H1 (cell line): ENCODE measurements at regions not wholly inside any gene's neighbourhood (a gene's known extent, or its start where the extent isn't known, plus 50 kb on each side); places are given as distances from the start of the nearest gene placed in this dataset.

Source experiments
- CTCF ChIA-PET: fragments of 300-600 bp; sonication (Branson Sonifier 250); formaldehyde crosslinking; loops from one replicate; lab custom pipeline; 2021; ENCODE audit not compliant: partially characterized antibody; lab: Charles Lee
- POLR2A ChIA-PET: fragments of 300-600 bp; sonication (Branson Sonifier 250); formaldehyde crosslinking; loops from one replicate; lab custom pipeline; 2021; ENCODE audit warnings: inconsistent platforms; ENCODE audit not compliant: partially characterized antibody; lab: Charles Lee
- DNase-seq, 2 experiments: peaks; one replicate each; pipeline versions ENCODE4 v3.0.0 to v3.0.0-alpha.2; 2010 to 2022; ENCODE audit warnings: low spot score in 2 of 2, low read depth in 1 of 2, mixed read lengths in 1 of 2
- FAIRE-seq: peaks from 2 replicates; lab custom pipeline; 2011; peaks lifted over from hg19 to GRCh38; lab: Jason Lieb, UNC
- H2AFZ ChIP-seq: 2 replicates; pipeline ENCODE4 v1.8.1; 2012; ENCODE audit warnings: low read length, inconsistent platforms
- H2AK5ac ChIP-seq: 2 replicates; pipeline ENCODE4 v1.6.1; 2013; ENCODE audit warnings: low read depth, low read length
- H2BK120ac ChIP-seq: replicated peaks from 2 replicates; pipeline ENCODE3; 2013; ENCODE audit warnings: low read depth, low read length, inconsistent platforms
- H2BK12ac ChIP-seq: 2 replicates; pipeline ENCODE4 v1.6.1; 2013; ENCODE audit warnings: low read depth, low read length
- H2BK15ac ChIP-seq: 2 replicates; pipeline ENCODE4 v1.6.1; 2013; ENCODE audit warnings: low read length
- H2BK20ac ChIP-seq: 2 replicates; pipeline ENCODE4 v1.6.1; 2013; ENCODE audit warnings: low read length
- H2BK5ac ChIP-seq: 2 replicates; pipeline ENCODE4 v1.6.1; 2013; ENCODE audit warnings: low read depth, low read length
- H3K14ac ChIP-seq: 2 replicates; pipeline ENCODE4 v1.6.1; 2013; ENCODE audit warnings: inconsistent platforms; ENCODE audit not compliant: insufficient read length
- H3K18ac ChIP-seq: 2 replicates; pipeline ENCODE4 v1.6.1; 2013; ENCODE audit warnings: low read length; ENCODE audit errors: extremely low read depth
- H3K23ac ChIP-seq: 2 replicates; pipeline ENCODE4 v1.6.1; 2013; ENCODE audit warnings: inconsistent platforms; ENCODE audit not compliant: insufficient read length
- H3K23me2 ChIP-seq: 2 replicates; pipeline ENCODE4 v1.6.1; 2013; ENCODE audit warnings: low read depth, low read length
- H3K27ac ChIP-seq: 2 replicates; pipeline ENCODE4 v1.6.1; 2011; ENCODE audit warnings: low read depth, low read length, inconsistent platforms
- H3K27me3 ChIP-seq, 4 experiments: replicated peaks in 1 of 4; 1 replicate in 1 of 4; 2 replicates in 3 of 4; pipeline versions ENCODE4 v1.6.1 to v1.8.1; 2011 to 2013; ENCODE audit warnings: low read length in 3 of 4, mild to moderate bottlenecking in 3 of 4, inconsistent platforms in 2 of 4, mixed read lengths in 2 of 4, moderate library complexity in 1 of 4; ENCODE audit not compliant: control insufficient read depth in 3 of 4, insufficient read depth in 3 of 4; ENCODE audit errors: extremely low read depth in 1 of 4
- H3K36me3 ChIP-seq, 4 experiments: 2 replicates each; pipeline versions ENCODE4 v1.6.1 to v1.8.1; 2011 to 2013; ENCODE audit warnings: mild to moderate bottlenecking in 4 of 4, low read length in 3 of 4, moderate library complexity in 2 of 4, control low read depth in 1 of 4, inconsistent platforms in 1 of 4; ENCODE audit not compliant: insufficient read depth in 4 of 4, control insufficient read depth in 2 of 4
- H3K4ac ChIP-seq: replicated peaks from 2 replicates; pipeline ENCODE3; 2013; ENCODE audit warnings: low read length, low read depth, mixed read lengths, inconsistent platforms; ENCODE audit not compliant: insufficient read length
- H3K4me1 ChIP-seq, 4 experiments: replicated peaks in 1 of 4; 1 replicate in 1 of 4; 2 replicates in 3 of 4; pipeline versions ENCODE4 v1.6.1 to v1.8.1; 2011 to 2013; ENCODE audit warnings: low read length in 3 of 4, inconsistent platforms in 2 of 4, mixed read lengths in 1 of 4; ENCODE audit not compliant: insufficient read depth in 4 of 4, control insufficient read depth in 3 of 4
- H3K4me2 ChIP-seq, 2 experiments: 2 replicates each; pipeline versions ENCODE4 v1.6.1 to v1.8.1; 2011 to 2013; ENCODE audit warnings: low read depth in 2 of 2, low read length in 2 of 2, control low read depth in 1 of 2, inconsistent platforms in 1 of 2, mild to moderate bottlenecking in 1 of 2; ENCODE audit not compliant: insufficient read depth in 1 of 2
- H3K4me3 ChIP-seq, 4 experiments: fragments of 200-600, 300-600 bp in 1 of 4; sonication (generic), shearing (Covaris generic), sonication (Bioruptor Twin) in 1 of 4; 2 replicates each; pipeline versions ENCODE4 v1.5.1 to v1.8.1; 2011 to 2016; ENCODE audit warnings: low read length in 4 of 4, low read depth in 3 of 4, control low read depth in 2 of 4, inconsistent platforms in 2 of 4, mild to moderate bottlenecking in 2 of 4, mixed read lengths in 1 of 4, moderate library complexity in 1 of 4; ENCODE audit not compliant: insufficient read depth in 2 of 4; ENCODE audit errors: extremely low read depth in 1 of 4
- H3K56ac ChIP-seq: replicated peaks from 2 replicates; pipeline ENCODE3; 2013; ENCODE audit warnings: low read depth, mild to moderate bottlenecking, mixed read lengths, low read length, inconsistent platforms; ENCODE audit not compliant: insufficient read length
- H3K79me1 ChIP-seq: 2 replicates; pipeline ENCODE4 v1.6.1; 2013; ENCODE audit warnings: low read depth, low read length, control low read depth
- H3K79me2 ChIP-seq, 2 experiments: 2 replicates each; pipeline versions ENCODE4 v1.6.1 to v1.8.1; 2012 to 2013; ENCODE audit warnings: low read length in 2 of 2, mild to moderate bottlenecking in 2 of 2, inconsistent platforms in 1 of 2; ENCODE audit not compliant: insufficient read depth in 2 of 2, control insufficient read depth in 1 of 2
- H3K9ac ChIP-seq, 4 experiments: replicated peaks in 1 of 4; 1 replicate in 1 of 4; 2 replicates in 3 of 4; pipeline versions ENCODE4 v1.6.1 to v1.8.1; 2011 to 2013; ENCODE audit warnings: low read depth in 3 of 4, low read length in 3 of 4, control low read depth in 2 of 4, mild to moderate bottlenecking in 2 of 4, moderate library complexity in 2 of 4, inconsistent platforms in 1 of 4; ENCODE audit errors: extremely low read depth in 1 of 4
- H3K9me3 ChIP-seq, 2 experiments: 2 replicates each; pipeline versions ENCODE4 v1.6.1 to v1.8.1; 2012 to 2013; ENCODE audit warnings: mild to moderate bottlenecking in 2 of 2, moderate library complexity in 2 of 2, control low read depth in 1 of 2, inconsistent platforms in 1 of 2, low read depth in 1 of 2, low read length in 1 of 2, mixed read lengths in 1 of 2; ENCODE audit not compliant: insufficient read depth in 2 of 2
- H4K20me1 ChIP-seq, 2 experiments: replicated peaks in 1 of 2; 2 replicates each; pipeline versions ENCODE3 to v1.8.1; 2011 to 2013; ENCODE audit warnings: inconsistent platforms in 2 of 2, low read length in 2 of 2, mild to moderate bottlenecking in 1 of 2; ENCODE audit not compliant: insufficient read depth in 2 of 2, control insufficient read depth in 1 of 2
- H4K5ac ChIP-seq: 2 replicates; pipeline ENCODE4 v1.6.1; 2013; ENCODE audit warnings: low read length, low read depth, mixed read lengths, inconsistent platforms; ENCODE audit not compliant: insufficient read length
- H4K8ac ChIP-seq: 2 replicates; pipeline ENCODE4 v1.8.0; 2013; ENCODE audit warnings: mild to moderate bottlenecking, moderate library complexity, low read length, inconsistent platforms; ENCODE audit not compliant: insufficient read depth; ENCODE audit errors: extremely low read depth
- H4K91ac ChIP-seq: replicated peaks from 2 replicates; pipeline ENCODE3; 2013; ENCODE audit warnings: low read length, mixed read lengths, inconsistent platforms; ENCODE audit not compliant: insufficient read length
- ASH2L ChIP-seq: fragments of 200-600, 300-600 bp; sonication (generic); IDR thresholded peaks from one replicate; pipeline ENCODE4 v1.7.1; 2017; ENCODE audit warnings: low read length
- CREB1 ChIP-seq: IDR thresholded peaks from 2 replicates; pipeline ENCODE4 v1.6.1; 2012; ENCODE audit warnings: inconsistent platforms
- KDM1A ChIP-seq: fragments of 200-600, 300-600 bp; sonication (generic); IDR thresholded peaks from 2 replicates; pipeline ENCODE4 v1.7.1; 2016; ENCODE audit warnings: mild to moderate bottlenecking, low read length, borderline replicate concordance
- MAFK ChIP-seq: IDR thresholded peaks from 2 replicates; pipeline ENCODE4 v1.6.1; 2012; ENCODE audit warnings: low read depth, mild to moderate bottlenecking, improper control_type of control experiment, low read length
- NRF1 ChIP-seq: IDR thresholded peaks from 2 replicates; pipeline ENCODE4 v1.6.1; 2011; ENCODE audit warnings: mild to moderate bottlenecking, low read depth, low read length, improper control_type of control experiment
- SUZ12 ChIP-seq: fragments of 200-600 bp; sonication (generic); IDR thresholded peaks from 2 replicates; pipeline ENCODE4 v1.6.1; 2012; ENCODE audit warnings: mild to moderate bottlenecking, inconsistent platforms, low read length, moderate library complexity, mixed read lengths
- TEAD4 ChIP-seq: IDR thresholded peaks from 2 replicates; pipeline ENCODE4 v1.6.1; 2012; ENCODE audit warnings: low read depth, low read length, inconsistent platforms, mixed read lengths
- WGBS, 2 experiments: shearing (Covaris generic) in 1 of 2; methylation state at CpG; one replicate each; pipeline versions ENCODE4 v1.1.6 to v1.1.7; 2013 to 2015; ENCODE audit warnings: low lambda C conversion rate in 2 of 2, mixed read lengths in 2 of 2, inconsistent platforms in 1 of 2, low coverage in 1 of 2, missing lambda C conversion rate in 1 of 2; ENCODE audit not compliant: insufficient replicate concordance in 2 of 2, insufficient coverage in 1 of 2, insufficient read length in 1 of 2; ENCODE audit errors: extremely low coverage in 1 of 2, missing lambda C conversion rate in 1 of 2; 5-methylcytosine and 5-hydroxymethylcytosine counted together
- TF ChIP-seq, protein P1 (sequence below): IDR thresholded peaks from 2 replicates; pipeline ENCODE4 v1.6.1; 2012; ENCODE audit warnings: low read length, inconsistent platforms

- no peak overlapping the region for H2BK12ac ChIP-seq
- POLR2A ChIA-PET, result no interaction called here
- TF ChIP-seq, protein P1, sequence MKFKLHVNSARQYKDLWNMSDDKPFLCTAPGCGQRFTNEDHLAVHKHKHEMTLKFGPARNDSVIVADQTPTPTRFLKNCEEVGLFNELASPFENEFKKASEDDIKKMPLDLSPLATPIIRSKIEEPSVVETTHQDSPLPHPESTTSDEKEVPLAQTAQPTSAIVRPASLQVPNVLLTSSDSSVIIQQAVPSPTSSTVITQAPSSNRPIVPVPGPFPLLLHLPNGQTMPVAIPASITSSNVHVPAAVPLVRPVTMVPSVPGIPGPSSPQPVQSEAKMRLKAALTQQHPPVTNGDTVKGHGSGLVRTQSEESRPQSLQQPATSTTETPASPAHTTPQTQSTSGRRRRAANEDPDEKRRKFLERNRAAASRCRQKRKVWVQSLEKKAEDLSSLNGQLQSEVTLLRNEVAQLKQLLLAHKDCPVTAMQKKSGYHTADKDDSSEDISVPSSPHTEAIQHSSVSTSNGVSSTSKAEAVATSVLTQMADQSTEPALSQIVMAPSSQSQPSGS, result no peak
- TF ChIP-seq ASH2L (no peak), MAFK (no peak), KDM1A (no peak), CREB1 (no peak), SUZ12 (no peak), TEAD4 (no peak), NRF1 (no peak)
Measured at GRCh38 chr10:47118326-47118725, 181.7 kb upstream of the GDF10 start.

More at GRCh38 chr10:47118326-47118725, 181.7 kb upstream of the GDF10 start:
- no peak overlapping the region for H3K27ac ChIP-seq
- H3K4me3 ChIP-seq, result no peak overlapping the region
- H3K4me2 ChIP-seq, result no peak overlapping the region
- no peak overlapping the region for H2BK120ac ChIP-seq
- H3K18ac ChIP-seq, result no peak overlapping the region
- H2BK5ac ChIP-seq, result no peak overlapping the region
- WGBS, 2 experiments, result 92% methylated on average over 6 of the region's 6 CpGs; no CpG with 5 or more reads in 1 of the 2 experiments
- no peak overlapping the region for H3K14ac ChIP-seq
- H3K79me1 ChIP-seq, result no peaks in the 10 kb centered on the region
- no peak overlapping the region for H2AK5ac ChIP-seq
- H3K79me2 ChIP-seq, result no peaks in the 10 kb centered on the region
- H3K56ac ChIP-seq, result no peak overlapping the region
- no peak overlapping the region for H2AFZ ChIP-seq
- H3K4me1 ChIP-seq, result no peaks in the 10 kb centered on the region; a peak in 1 of 7 replicates
- no peaks in the 10 kb centered on the region for H3K27me3 ChIP-seq
- no peak overlapping the region for H4K5ac ChIP-seq
- FAIRE-seq, result no peak
- no peak overlapping the region for H3K23ac ChIP-seq
- CTCF ChIA-PET, result interaction anchor here (0.8 kb wide), 1 partner anchor 158 kb away, joined by 3 read pairs; no protein-coding TSS in a partner anchor
- peak in 1 of 2 experiments; percentile 10 for DNase-seq
- H2BK20ac ChIP-seq, result no peak overlapping the region
- H3K9ac ChIP-seq, result no peak overlapping the region
- no peak overlapping the region for H4K8ac ChIP-seq
- no peaks in the 10 kb centered on the region for H3K23me2 ChIP-seq
- no peaks in the 10 kb centered on the region for H3K9me3 ChIP-seq
- no peak overlapping the region for H3K4ac ChIP-seq
- no peak overlapping the region for H4K91ac ChIP-seq
- H4K20me1 ChIP-seq, result no peaks in the 10 kb centered on the region
- H3K36me3 ChIP-seq, result no peaks in the 10 kb centered on the region
- H2BK15ac ChIP-seq, result no peak overlapping the region
